ENCODE measurements at regions not wholly inside any gene's neighbourhood (a gene's known extent, or its start where the extent isn't known, plus 50 kb on each side); places are given as distances from the start of the nearest gene placed in this dataset.

- no peak overlapping the region for H3K14ac ChIP-seq (replicated peaks; ENCODE audit: low read depth, low read length)
- no peak overlapping the region for H3K56ac ChIP-seq (ENCODE audit: extremely low read depth, insufficient read depth, low read length)
- H4K91ac ChIP-seq (ENCODE audit: insufficient read depth, low read depth, low read length): no peak overlapping the region
- no peak overlapping the region for H3K4me3 ChIP-seq (ENCODE audit: insufficient read depth, low read depth, low read length)
- H3K9me3 ChIP-seq (ENCODE audit: control insufficient read depth, insufficient read depth, low read length): peaks cover 7% of the 10 kb centered on the region
- H3K9ac ChIP-seq (ENCODE audit: low read depth, low read length): no peak overlapping the region
- H2BK120ac ChIP-seq (ENCODE audit: low read depth, low read length): no peak overlapping the region
- DNase-seq (no peak), ATAC-seq (ENCODE audit: low read depth) (no peak)
- no peak overlapping the region for H3K27ac ChIP-seq (ENCODE audit: insufficient read depth, low read length)
- no peak overlapping the region for H3K23ac ChIP-seq (ENCODE audit: low read depth, low read length)
- in situ Hi-C loops (cut with MboI; ENCODE audit: low sequenced_read_pairs): no loop called here
- H2AK9ac ChIP-seq (replicated peaks; ENCODE audit: low read depth, low read length, poor library complexity): no peak overlapping the region
- intact Hi-C loops (cut with micrococcal nuclease): no loop called here
- no peak overlapping the region for H3K4ac ChIP-seq (ENCODE audit: low read depth, low read length)
- H2BK20ac ChIP-seq (ENCODE audit: low read depth, low read length): no peak overlapping the region
- no peaks in the 10 kb centered on the region for H3K4me1 ChIP-seq (ENCODE audit: control insufficient read depth, insufficient read depth, low read length)
- dilution Hi-C loops (cut with HindIII; ENCODE audit: low sequenced_read_pairs, unreplicated experiment): no loop called here
- no peak overlapping the region for H2BK5ac ChIP-seq (ENCODE audit: low read depth, low read length, poor library complexity, severe bottlenecking)
- H2AK5ac ChIP-seq (ENCODE audit: low read depth, low read length): no peak overlapping the region
- H4K8ac ChIP-seq (ENCODE audit: low read depth in 2 of 2, low read length in 2 of 2): no peak overlapping the region
- no peaks in the 10 kb centered on the region for H3K9me1 ChIP-seq (ENCODE audit: insufficient read depth, low read length)
- H3K79me1 ChIP-seq (ENCODE audit: low read depth in 1 of 2, low read length in 2 of 2): no peaks in the 10 kb centered on the region
- H3K27me3 ChIP-seq (ENCODE audit: control insufficient read depth, insufficient read depth, low read length): no peaks in the 10 kb centered on the region
- no peak overlapping the region for H3K4me2 ChIP-seq (ENCODE audit: low read depth, low read length)
- BruUV-seq (replicated peaks): no TSS peak
- 20% methylated on average over 1 of the region's 4 CpGs; no CpG with 5 or more reads in 1 of the 2 experiments for WGBS, 2 experiments (ENCODE audit: extremely low coverage in 2 of 2, insufficient read length in 1 of 2)
- H2AFZ ChIP-seq (replicated peaks; ENCODE audit: low read length, poor library complexity): no peak overlapping the region
- CTCF ChIA-PET: no interaction called here
- H4K5ac ChIP-seq (ENCODE audit: low read depth, low read length): no peak overlapping the region
- no peaks in the 10 kb centered on the region for H3K36me3 ChIP-seq (ENCODE audit: control insufficient read depth, insufficient read depth, low read length)
- POLR2A ChIA-PET (ENCODE audit: unreplicated experiment): no interaction called here
- TF ChIP-seq CHD1 (IDR thresholded peaks at IDR 0.05; ENCODE audit: low read depth, low read length) (no peak), MAZ (IDR thresholded peaks at IDR 0.05; ENCODE audit: borderline replicate concordance, low read depth, low read length) (no peak), ELK1 (IDR thresholded peaks at IDR 0.05; ENCODE audit: borderline replicate concordance, low read depth, low read length) (no peak), MAFK (IDR thresholded peaks at IDR 0.05; ENCODE audit: low read depth, low read length) (no peak), FOS (IDR thresholded peaks at IDR 0.05; ENCODE audit: low read depth, low read length) (no peak), RFX5 (IDR thresholded peaks at IDR 0.05; ENCODE audit: low read depth, low read length) (no peak), POLR2A (IDR thresholded peaks at IDR 0.05; ENCODE audit: low read depth, low read length) (no peak), BHLHE40 (IDR thresholded peaks at IDR 0.05; ENCODE audit: low read depth, low read length) (no peak), RAD21 (IDR thresholded peaks at IDR 0.05; ENCODE audit: low read length) (no peak), USF2 (IDR thresholded peaks at IDR 0.05; ENCODE audit: low read depth, low read length) (no peak), NFE2L2 (IDR thresholded peaks at IDR 0.05; ENCODE audit: low read depth, low read length) (no peak), CEBPB (IDR thresholded peaks at IDR 0.05; ENCODE audit: low read depth, low read length) (no peak), RCOR1 (IDR thresholded peaks at IDR 0.05; ENCODE audit: insufficient replicate concordance, low read length) (no peak), SMC3 (IDR thresholded peaks at IDR 0.05; ENCODE audit: low read depth, low read length) (no peak), MXI1 (IDR thresholded peaks at IDR 0.05; ENCODE audit: borderline replicate concordance, low read depth, low read length) (no peak), CTCF (conservative IDR thresholded peaks at IDR 0.05; ENCODE audit: low read depth, low read length) (no peak)
- no peaks in the 10 kb centered on the region for H4K20me1 ChIP-seq (ENCODE audit: insufficient read depth, low read length)
- no peak overlapping the region for H2BK15ac ChIP-seq (ENCODE audit: low read depth, low read length)
- H3K18ac ChIP-seq (ENCODE audit: low read depth, low read length): no peak overlapping the region
Measured at GRCh38 chr16:65775829-65776228, 590.7 kb upstream of the CDH5 start.
